Kasumi-1 (cell line): ENCODE measurements at regions not wholly inside any gene's neighbourhood (a gene's known extent, or its start where the extent isn't known, plus 50 kb on each side); places are given as distances from the start of the nearest gene placed in this dataset.

ENCODE experiments used
- DNase-seq, 2 experiments: peaks; one replicate each; lab custom pipeline; 2025; lab: John Stamatoyannopoulos, UW

DNA sequence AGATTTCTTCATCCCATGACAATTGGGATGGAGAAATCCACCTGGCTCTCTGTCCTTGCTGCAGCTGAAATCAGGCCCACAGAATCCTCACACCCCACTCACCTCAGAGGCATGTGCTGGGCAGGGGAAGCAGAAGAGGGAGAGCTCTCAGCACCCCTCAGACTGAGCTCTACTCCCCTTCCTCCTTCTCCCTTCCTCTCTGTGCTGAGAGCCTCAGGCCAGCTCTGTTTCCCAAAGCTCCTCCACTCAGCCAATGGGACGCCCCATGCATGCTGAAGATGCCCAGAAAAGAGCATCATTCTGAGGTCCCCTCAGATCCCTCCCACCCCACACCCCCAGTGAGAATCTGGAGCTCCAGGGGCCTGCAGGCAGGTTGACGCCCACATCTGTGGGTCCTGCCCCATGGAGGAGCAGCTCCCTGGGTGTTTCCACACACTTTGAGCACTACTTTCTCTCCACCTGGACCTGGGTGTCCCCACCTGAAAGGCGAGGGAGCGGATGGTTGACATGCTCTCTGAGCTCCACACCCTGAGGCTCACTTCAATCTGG is 637.7 kb upstream of the ID2 start:
- no peak for DNase-seq

DNA sequence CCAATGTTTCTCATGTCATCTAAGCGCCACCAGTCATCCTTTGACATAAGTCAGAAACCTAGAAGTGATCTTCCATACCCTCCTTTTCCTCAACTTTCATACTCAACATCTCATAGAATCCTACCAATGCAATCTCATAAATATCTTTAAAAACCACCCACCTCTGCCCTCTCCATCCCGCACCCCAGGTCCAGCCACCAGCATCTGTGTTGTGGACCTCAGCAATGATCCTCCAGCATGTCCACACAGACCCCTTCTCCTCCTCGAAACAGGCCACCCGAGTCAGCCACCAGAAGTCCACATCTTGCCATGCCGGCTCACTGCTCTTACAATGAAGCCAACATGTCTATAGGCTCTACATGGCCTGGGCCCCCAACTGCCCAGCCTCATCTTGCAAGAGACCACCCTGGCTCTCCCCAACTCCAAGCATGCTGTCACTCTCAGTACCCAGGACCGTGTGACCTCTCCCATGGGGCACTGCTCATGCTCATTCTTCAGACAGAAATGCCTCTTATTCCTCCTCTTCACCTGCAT is 636.7 kb upstream of the ID2 start:
- no peak for DNase-seq

- DNase-seq = no peak
Observed at GRCh38 chr2:8046849-8047248, 635.0 kb upstream of the ID2 start.

DNA sequence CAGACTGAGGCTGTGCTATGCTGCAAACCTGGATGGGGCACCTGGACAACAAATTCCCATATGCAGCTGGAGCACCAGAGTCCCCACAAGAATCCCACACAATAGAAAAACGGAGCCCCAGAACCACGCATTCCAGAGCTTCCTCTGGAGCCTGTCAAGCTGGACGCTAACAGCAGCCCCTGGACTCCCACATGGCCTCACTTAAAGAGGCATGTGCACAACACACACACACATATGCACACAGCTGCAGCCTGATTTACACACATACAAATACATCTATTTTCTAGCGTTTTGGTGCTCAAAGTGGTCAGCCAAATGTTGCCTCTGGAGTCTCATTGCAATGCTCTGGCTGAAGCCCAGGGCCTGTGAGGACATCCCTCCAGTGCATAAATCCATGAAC is 632.7 kb upstream of the ID2 start:
- DNase-seq = no peak

DNA sequence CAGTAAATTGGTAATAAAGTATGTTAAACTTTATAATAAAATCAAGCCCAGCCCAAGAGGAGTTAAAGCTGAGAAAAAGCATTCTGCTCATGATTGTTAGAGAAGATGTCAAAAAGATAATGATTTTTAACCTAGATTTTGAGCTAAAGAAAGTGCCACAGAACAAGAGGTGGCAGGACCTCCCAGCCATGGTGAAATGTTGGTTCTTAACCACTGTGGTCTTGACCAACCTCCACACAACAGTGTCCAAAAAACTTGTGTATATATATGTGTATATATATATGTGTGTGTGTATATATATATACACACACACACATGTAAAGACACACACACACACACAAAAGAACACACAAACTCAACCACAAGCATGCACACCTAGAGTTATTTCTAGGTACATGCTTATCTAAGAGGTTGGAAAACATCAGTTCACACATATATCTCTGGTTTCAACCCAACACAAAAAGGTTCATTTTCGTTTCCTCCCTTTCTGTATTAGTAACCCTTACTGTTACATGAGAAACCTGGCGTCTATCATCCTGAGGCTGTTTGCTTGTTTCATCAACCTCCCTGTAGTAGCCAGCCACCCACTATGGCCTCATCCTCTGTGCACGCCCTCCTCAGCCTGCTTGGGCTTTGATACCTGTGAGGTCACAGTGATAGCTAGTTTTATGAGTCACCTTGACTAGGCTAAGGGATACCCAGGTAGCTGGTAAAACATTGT is 631.8 kb upstream of the ID2 start:
- no peak for DNase-seq

DNA sequence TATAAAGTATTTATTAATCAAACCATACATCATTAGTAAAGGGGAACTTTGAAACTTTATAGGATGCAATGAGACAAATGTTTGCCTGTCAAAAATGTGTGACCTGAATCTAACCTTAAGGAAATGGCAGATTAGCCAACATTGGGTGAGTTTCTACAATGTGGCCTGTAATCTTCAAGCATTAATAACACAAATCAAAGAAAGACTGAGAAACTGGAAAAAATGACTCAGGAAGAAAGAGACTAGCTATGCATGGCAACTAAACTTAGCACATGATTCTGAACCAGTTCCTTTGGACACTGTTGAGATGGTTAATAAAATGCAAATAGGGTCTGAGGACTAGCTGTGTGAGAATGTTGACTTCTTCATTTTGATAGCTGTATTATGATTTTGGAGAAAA is 628.6 kb upstream of the ID2 start:
- DNase-seq = no peak

GRCh38 chr2:8054070-8054469 is 627.8 kb upstream of the ID2 start:
- no peak for DNase-seq

- DNase-seq = peak; percentile 84 to 86
Observed at GRCh38 chr2:8058652-8059051, 623.2 kb upstream of the ID2 start.

- no peak for DNase-seq
Observed at GRCh38 chr2:8059255-8059654, 622.6 kb upstream of the ID2 start.

DNA sequence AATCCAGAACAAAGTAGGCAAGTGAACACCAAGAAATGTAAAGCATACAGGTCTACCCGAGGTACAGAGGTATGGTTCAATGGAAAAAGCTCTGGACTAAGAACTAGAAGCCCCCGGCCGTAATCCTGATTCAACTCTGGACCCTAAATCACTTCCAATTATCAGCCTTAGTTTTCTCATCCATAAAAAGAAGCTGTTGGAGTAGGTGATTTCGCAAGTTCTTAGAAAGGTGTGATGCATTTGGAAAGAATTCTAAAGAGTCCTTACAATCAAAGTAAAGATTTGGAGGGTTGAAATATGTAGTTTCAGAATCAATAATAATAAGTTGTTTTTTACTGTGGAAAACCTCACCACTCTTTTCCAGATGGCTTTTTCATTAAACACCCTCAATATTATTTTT is 622.1 kb upstream of the ID2 start:
- no peak for DNase-seq

- DNase-seq = no peak
Observed at GRCh38 chr2:8061219-8061618, 620.6 kb upstream of the ID2 start.

DNA sequence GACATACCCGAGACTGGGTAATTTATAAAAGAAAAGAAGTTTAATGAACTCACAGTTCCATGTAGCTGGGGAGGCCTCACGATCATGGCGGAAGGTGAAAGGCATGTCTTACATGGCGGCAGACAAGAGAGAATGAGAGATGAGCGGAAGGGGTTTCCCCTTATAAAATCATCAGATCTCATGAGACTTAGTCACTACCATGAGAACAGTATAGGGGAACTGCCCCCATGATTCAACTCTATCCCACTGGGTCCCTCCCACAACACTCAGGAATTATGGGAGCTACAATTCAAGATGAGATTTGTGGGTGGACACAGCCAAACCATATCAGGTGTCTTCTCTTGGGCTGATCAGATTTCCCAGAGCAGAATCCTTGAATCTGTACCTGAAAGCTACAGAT is 617.3 kb upstream of the ID2 start:
- DNase-seq = no peak

- DNase-seq = no peak
Observed at GRCh38 chr2:8065191-8065590, 616.7 kb upstream of the ID2 start.

- DNase-seq = no peak
Observed at GRCh38 chr2:8067784-8068336, 614.0 kb upstream of the ID2 start.

DNA sequence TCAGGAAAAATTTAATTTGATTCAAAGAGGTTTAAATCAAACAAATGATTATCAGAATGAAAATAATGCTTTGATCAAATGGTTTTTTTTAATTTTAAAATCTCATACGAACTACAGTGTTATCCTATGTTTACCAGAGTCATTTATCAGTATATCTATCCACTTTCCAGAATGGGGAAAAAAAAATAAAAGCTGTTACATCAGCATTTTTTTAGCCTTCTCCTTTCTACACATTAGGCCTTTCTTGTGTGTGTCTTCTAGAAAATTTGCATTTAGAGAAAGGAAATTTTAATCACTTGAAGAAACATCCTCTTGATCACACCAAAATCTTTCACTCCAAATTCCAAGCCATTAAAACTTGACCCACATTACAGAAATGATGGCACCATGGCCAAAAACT is 608.9 kb upstream of the ID2 start:
- no peak for DNase-seq

DNA sequence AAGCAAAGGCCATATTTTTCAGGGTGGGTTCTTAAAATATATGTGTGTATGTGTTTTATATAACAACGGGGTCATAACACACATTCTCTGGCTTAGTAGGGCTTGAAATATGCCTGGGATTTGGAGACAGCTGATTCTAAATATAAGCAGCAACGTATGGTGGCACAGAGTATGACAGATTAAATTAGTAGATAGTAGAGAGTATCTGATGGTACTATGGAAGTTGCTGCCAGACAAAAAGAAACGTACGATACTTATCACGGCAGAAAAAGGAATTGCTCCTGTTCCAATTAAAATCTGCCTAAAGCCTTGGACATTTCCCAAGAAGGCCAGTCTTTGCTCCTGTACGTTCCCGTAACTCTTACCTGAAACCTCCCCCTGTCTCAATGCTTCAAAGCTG is 607.9 kb upstream of the ID2 start:
- DNase-seq = no peak

DNA sequence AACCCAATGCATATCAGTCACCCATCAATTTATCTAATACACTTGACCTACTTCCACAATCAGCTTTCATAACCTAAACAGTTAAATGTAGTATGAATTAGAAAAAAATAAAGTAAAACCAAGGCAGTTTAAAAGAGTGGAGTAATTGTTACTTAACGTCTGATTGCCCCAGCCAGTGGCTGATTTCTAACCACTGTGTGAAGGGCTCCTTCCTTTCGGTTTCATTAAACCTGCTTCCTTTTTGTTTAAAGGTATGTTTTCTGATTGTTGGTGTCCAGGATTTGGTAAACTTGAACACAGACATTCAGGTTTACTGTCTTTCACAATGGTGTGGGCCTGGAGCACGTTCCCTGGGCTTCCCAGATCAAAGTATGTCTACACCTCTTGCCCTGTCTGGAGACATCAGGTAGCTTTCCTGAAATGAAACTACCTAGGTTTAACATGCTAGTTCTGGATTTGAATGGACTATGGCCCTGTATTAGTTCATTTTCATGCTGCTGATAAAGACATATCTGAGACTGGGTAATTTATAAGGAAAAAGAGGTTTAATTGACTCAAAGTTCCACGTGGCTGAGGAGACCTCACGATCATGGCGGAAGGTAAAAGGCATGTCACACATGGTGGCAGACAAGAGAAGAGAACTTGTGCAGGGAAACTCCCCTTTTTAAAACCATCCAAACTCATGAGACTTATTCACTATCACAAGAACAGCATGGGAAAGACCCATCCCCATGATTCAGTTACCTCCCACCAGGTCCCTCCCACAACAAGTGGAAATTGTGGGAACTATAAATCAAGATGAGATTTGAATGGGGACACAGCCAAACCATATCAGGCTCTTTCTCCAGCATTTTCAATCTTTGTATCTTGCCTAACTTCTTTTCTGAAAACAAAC is 605.2 kb upstream of the ID2 start:
- no peak for DNase-seq

- DNase-seq = no peak
Observed at GRCh38 chr2:8078705-8079104, 603.2 kb upstream of the ID2 start.

GRCh38 chr2:8080063-8080462 is 601.8 kb upstream of the ID2 start:
- no peak for DNase-seq

- no peak for DNase-seq
Observed at GRCh38 chr2:8081130-8081529, 600.7 kb upstream of the ID2 start.

DNA sequence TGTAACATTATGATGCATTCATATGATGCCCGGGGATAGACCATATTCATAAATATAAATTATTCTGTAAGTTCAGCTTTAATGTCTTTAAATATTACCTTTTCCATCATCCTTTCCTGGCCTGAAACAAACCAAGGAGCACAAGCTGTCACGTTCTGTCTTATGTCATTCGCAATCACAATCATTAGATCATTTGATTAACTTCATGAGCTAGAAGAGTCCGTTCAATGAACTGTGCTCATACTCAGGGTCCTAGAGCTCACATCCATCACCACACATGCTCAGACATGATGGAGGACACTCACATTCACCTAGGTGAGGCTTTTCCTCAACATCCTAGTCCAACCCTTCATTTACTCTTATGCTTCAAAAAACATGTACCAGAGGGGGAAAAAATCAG is 599.0 kb upstream of the ID2 start:
- no peak for DNase-seq

GRCh38 chr2:8086357-8086756 is 595.5 kb upstream of the ID2 start:
- no peak for DNase-seq
